HepG2 (cell line): ENCODE measurements at regions not wholly inside any gene's neighbourhood (a gene's known extent, or its start where the extent isn't known, plus 50 kb on each side); places are given as distances from the start of the nearest gene placed in this dataset.

Source experiments
- CEBPZ ChIP-seq: IDR thresholded peaks from 2 replicates; pipeline ENCODE4 v1.6.1; 2012; ENCODE audit warnings: low read length, improper control_type of control experiment
- MEIS2 ChIP-seq: sonication (generic); formaldehyde crosslinking; IDR thresholded peaks from 2 replicates; pipeline ENCODE4 v1.9.0; 2021; ENCODE audit warnings: mild to moderate bottlenecking, missing genetic modification reagents
- POLR2AphosphoS5 ChIP-seq: IDR thresholded peaks from 2 replicates; pipeline ENCODE4 v1.6.1; 2012; ENCODE audit warnings: low read depth, low read length
- U2AF1 ChIP-seq: fragments of 200-400 bp; formaldehyde crosslinking; optimal IDR thresholded peaks from 2 replicates; pipeline ENCODE3; 2017; ENCODE audit warnings: mild to moderate bottlenecking, low read depth, low read length
- ZNF558 ChIP-seq: sonication (generic); formaldehyde crosslinking; IDR thresholded peaks from 2 replicates; pipeline ENCODE4 v1.9.0; 2022; ENCODE audit warnings: mild to moderate bottlenecking, missing genetic modification reagents, borderline replicate concordance
- ZNF768 ChIP-seq: sonication (generic); formaldehyde crosslinking; IDR thresholded peaks from 2 replicates; pipeline ENCODE4 v1.4.0; 2020; ENCODE audit warnings: missing genetic modification reagents

- TF ChIP-seq U2AF1 (no peak), CEBPZ (no peak), ZNF768 (CRISPR knock-in tag) (no peak), POLR2AphosphoS5 (no peak), MEIS2 (CRISPR knock-in tag) (no peak), ZNF558 (CRISPR knock-in tag) (no peak)
These were observed 927.1 kb downstream of the C4orf33 start for GRCh38 chr4:130023088-130023487.
